HCT116 (cell line): ENCODE measurements at regions not wholly inside any gene's neighbourhood (a gene's known extent, or its start where the extent isn't known, plus 50 kb on each side); places are given as distances from the start of the nearest gene placed in this dataset.

Source experiments
- ATAC-seq: fragments of 200-7000 bp; cut with Tn5 transposase; 2 replicates; pipeline ENCODE4 v1.9.1; 2020; ENCODE audit warnings: mild to moderate bottlenecking, moderate library complexity
- BruUV-seq: library from RNA; stranded (reverse); fragments of 400-500 nt; replicated peaks from 2 replicates; lab custom pipeline; 2021; lab: Mats Ljungman, UMichigan
- CTCF ChIA-PET: fragments of 300-600 bp; sonication (Branson Sonifier 250); formaldehyde crosslinking; loops from one replicate; lab custom pipeline; 2021; ENCODE audit warnings: antibody characterized with exemption; lab: Charles Lee
- POLR2A ChIA-PET: fragments of 300-600, 350-600 bp; sonication (Branson Sonifier 250); formaldehyde crosslinking; loops from one replicate; lab custom pipeline; 2021; ENCODE audit warnings: antibody characterized with exemption; lab: Charles Lee
- RAD21 ChIA-PET, 2 experiments: fragments of 300-600 bp; sonication (Branson Sonifier 250); formaldehyde crosslinking; loops; one replicate each; lab custom pipeline; 2023; ENCODE audit warnings: low total read pairs in 2 of 2; ENCODE audit not compliant: uncharacterized antibody in 2 of 2, unreplicated experiment in 2 of 2, low non-redundant PET in 1 of 2; lab: Charles Lee
- DNase-seq: peaks from one replicate; pipeline ENCODE4 v3.0.0-alpha.2; 2010; ENCODE audit warnings: low read depth, low spot score
- H2AFZ ChIP-seq: fragments of 200-600 bp; shearing (Covaris generic), sonication (generic); 2 replicates; pipeline ENCODE4 v1.6.1; 2017; ENCODE audit warnings: low read depth, mixed run types, mixed read lengths, antibody characterized with exemption, low read length; ENCODE audit not compliant: poor library complexity, severe bottlenecking
- H3K27ac ChIP-seq: 2 replicates; pipeline ENCODE4 v1.5.1; 2012; ENCODE audit warnings: low read depth, low read length
- H3K27me3 ChIP-seq: fragments of 200-600 bp; sonication (generic); 2 replicates; pipeline ENCODE4 v1.6.1; 2016; ENCODE audit warnings: mixed run types, low read length, mixed read lengths; ENCODE audit not compliant: insufficient read depth
- H3K36me3 ChIP-seq, 2 experiments: fragments of 200-500 bp in 1 of 2; fragments of 200-600 bp in 1 of 2; sonication (Bioruptor generic) in 1 of 2; sonication (generic) in 1 of 2; 2 replicates each; pipeline versions ENCODE4 v1.5.1 to v1.6.1; 2014 to 2016; ENCODE audit warnings: low read length in 2 of 2, inconsistent platforms in 1 of 2, mixed read lengths in 1 of 2, mixed run types in 1 of 2; ENCODE audit not compliant: insufficient read depth in 2 of 2, control insufficient read depth in 1 of 2
- H3K4me1 ChIP-seq, 2 experiments: fragments of 200-600 bp in 1 of 2; sonication (generic) in 1 of 2; 2 replicates each; pipeline versions ENCODE4 v1.5.1 to v1.6.1; 2012 to 2017; ENCODE audit warnings: low read length in 2 of 2, inconsistent platforms in 1 of 2, mild to moderate bottlenecking in 1 of 2, mixed read lengths in 1 of 2, mixed run types in 1 of 2, moderate library complexity in 1 of 2; ENCODE audit not compliant: insufficient read depth in 2 of 2, control insufficient read depth in 1 of 2
- H3K4me2 ChIP-seq: fragments of 200-600 bp; sonication (generic); 2 replicates; pipeline ENCODE4 v1.6.1; 2017; ENCODE audit warnings: mixed run types, low read length, mixed read lengths
- H3K4me3 ChIP-seq, 2 experiments: fragments of 200-600 bp in 1 of 2; sonication (generic) in 1 of 2; replicated peaks in 1 of 2; 2 replicates each; pipeline ENCODE4 v1.5.1; 2011 to 2016; ENCODE audit warnings: low read length in 2 of 2, control low read depth in 1 of 2, low read depth in 1 of 2, mild to moderate bottlenecking in 1 of 2, mixed read lengths in 1 of 2, mixed run types in 1 of 2
- H3K79me2 ChIP-seq: fragments of 200-600 bp; sonication (generic); 2 replicates; pipeline ENCODE4 v1.6.1; 2017; ENCODE audit warnings: mild to moderate bottlenecking, mixed run types, low read length, moderate library complexity, mixed read lengths; ENCODE audit not compliant: insufficient read depth
- H3K9ac ChIP-seq: fragments of 200-600 bp; sonication (generic); 2 replicates; pipeline ENCODE4 v1.6.1; 2016; ENCODE audit warnings: low read length, mixed read lengths
- H3K9me2 ChIP-seq: fragments of 200-600 bp; sonication (generic), shearing (Covaris generic); 2 replicates; pipeline ENCODE4 v1.6.1; 2017; ENCODE audit warnings: mixed run types, mild to moderate bottlenecking, moderate library complexity; ENCODE audit not compliant: insufficient read depth
- H3K9me3 ChIP-seq, 2 experiments: fragments of 200-500 bp in 1 of 2; fragments of 200-600 bp in 1 of 2; sonication (Bioruptor generic) in 1 of 2; sonication (generic) in 1 of 2; 2 replicates each; pipeline ENCODE4 v1.6.1; 2014 to 2017; ENCODE audit warnings: low read length in 2 of 2, mixed read lengths in 2 of 2, inconsistent platforms in 1 of 2, low read depth in 1 of 2, mild to moderate bottlenecking in 1 of 2, mixed run types in 1 of 2, moderate library complexity in 1 of 2; ENCODE audit not compliant: control insufficient read depth in 1 of 2, insufficient read depth in 1 of 2
- H4K20me1 ChIP-seq: fragments of 200-600 bp; sonication (generic), shearing (Covaris generic); 2 replicates; pipeline ENCODE4 v1.6.1; 2017; ENCODE audit warnings: mixed run types, mild to moderate bottlenecking, moderate library complexity; ENCODE audit not compliant: insufficient read depth
- ATF3 ChIP-seq: IDR thresholded peaks from 2 replicates; pipeline ENCODE4 v1.6.1; 2012
- CTCF ChIP-seq, 3 experiments: fragments of 200-600 bp in 1 of 3; sonication (generic) in 1 of 3; IDR thresholded peaks in 2 of 3; conservative IDR thresholded peaks in 1 of 3; 2 replicates each; pipeline ENCODE4 v1.5.1; 2012 to 2017; ENCODE audit warnings: low read depth in 2 of 3, low read length in 2 of 3, antibody characterized with exemption in 1 of 3, borderline replicate concordance in 1 of 3, control low read depth in 1 of 3, mild to moderate bottlenecking in 1 of 3, mixed read lengths in 1 of 3, mixed run types in 1 of 3, moderate library complexity in 1 of 3; ENCODE audit not compliant: insufficient read depth in 1 of 3
- EGR1 ChIP-seq: IDR thresholded peaks from 2 replicates; pipeline ENCODE4 v1.6.1; 2012; ENCODE audit warnings: low read depth
- ELF1 ChIP-seq: IDR thresholded peaks from 2 replicates; pipeline ENCODE4 v1.6.1; 2012; ENCODE audit warnings: low read depth, borderline replicate concordance
- EZH2 ChIP-seq: fragments of 200-600 bp; sonication (generic); IDR thresholded peaks from 2 replicates; pipeline ENCODE4 v1.6.1; 2017; ENCODE audit warnings: antibody characterized with exemption, mixed run types
- EZH2phosphoT487 ChIP-seq: fragments of 200-600 bp; IDR thresholded peaks from 2 replicates; pipeline ENCODE4 v1.6.1; 2018; ENCODE audit warnings: antibody characterized with exemption, borderline replicate concordance
- FOSL1 ChIP-seq: IDR thresholded peaks from 2 replicates; pipeline ENCODE4 v1.6.1; 2012; ENCODE audit warnings: low read depth
- POLR2A ChIP-seq: IDR thresholded peaks from 2 replicates; pipeline ENCODE4 v1.7.0; 2011; ENCODE audit warnings: borderline replicate concordance; ENCODE audit not compliant: insufficient read depth, insufficient read length; ENCODE audit errors: extremely low read depth
- RAD21 ChIP-seq: IDR thresholded peaks from 2 replicates; pipeline ENCODE4 v1.6.1; 2012; ENCODE audit warnings: low read depth, mild to moderate bottlenecking
- REST ChIP-seq: IDR thresholded peaks from 2 replicates; pipeline ENCODE4 v1.6.1; 2012; ENCODE audit warnings: low read depth
- SP1 ChIP-seq: IDR thresholded peaks from 2 replicates; pipeline ENCODE4 v1.6.1; 2012; ENCODE audit warnings: low read depth
- YY1 ChIP-seq: IDR thresholded peaks from 2 replicates; pipeline ENCODE4 v1.6.1; 2011; ENCODE audit warnings: low read length, low read depth, moderate library complexity, mild to moderate bottlenecking; ENCODE audit not compliant: insufficient replicate concordance; ENCODE audit errors: extremely low read depth
- ZBTB33 ChIP-seq: IDR thresholded peaks from 2 replicates; pipeline ENCODE4 v1.6.1; 2011; ENCODE audit warnings: mild to moderate bottlenecking, low read length, moderate library complexity; ENCODE audit not compliant: insufficient replicate concordance; ENCODE audit errors: extremely low read depth
- intact Hi-C: fragments of 100-400 bp; cut with micrococcal nuclease; formaldehyde crosslinking; loops from 2 replicates; pipeline ENCODE4 v1.10.0; 2022

GRCh38 chrX:63430026-63430425, 78.9 kb upstream of the SPIN4 start:
- Histone ChIP-seq H3K4me2 (no peak overlapping the region), H3K9me3 (no peaks in the 10 kb centered on the region), H3K36me3 (no peaks in the 10 kb centered on the region), H3K27me3 (no peaks in the 10 kb centered on the region), H3K9me2 (no peaks in the 10 kb centered on the region), H4K20me1 (no peaks in the 10 kb centered on the region), H2AFZ (no peak overlapping the region), H3K79me2 (no peaks in the 10 kb centered on the region), H3K4me1 (peaks cover 11 to 12% of the 10 kb centered on the region in 2 experiments; a peak in 3 of 4 replicates), H3K9ac (no peak overlapping the region), H3K4me3 (no peak overlapping the region), H3K27ac (no peak overlapping the region)
- no TSS peak for BruUV-seq
- intact Hi-C loops, result no loop called here
- CTCF ChIA-PET, result no interaction called here
- POLR2A ChIA-PET, result no interaction called here
- TF ChIP-seq SP1 (no peak), REST (no peak), ZBTB33 (no peak), RAD21 (peak; percentile 17; the same call in 1 of the 2 replicates), ATF3 (no peak), POLR2A (no peak), EZH2phosphoT487 (no peak), YY1 (no peak), CTCF (IDR thresholded peaks at IDR 0.05 in 2 of 3, conservative IDR thresholded peaks at IDR 0.05 in 1 of 3; ENCODE audit: borderline replicate concordance in 1 of 3, insufficient read depth in 1 of 3, low read depth in 2 of 3, low read length in 2 of 3) (0 out of 6 replicates have a peak, but pooled peaks of 1 of the 3 experiments have one; percentile 4), EZH2 (no peak), EGR1 (no peak), FOSL1 (no peak), ELF1 (no peak)
- RAD21 ChIA-PET, result no interaction called here
- DNase-seq (no peak), ATAC-seq (no peak)
